ENCODE measurements at regions not wholly inside any gene's neighbourhood (a gene's known extent, or its start where the extent isn't known, plus 50 kb on each side); places are given as distances from the start of the nearest gene placed in this dataset.

DNA sequence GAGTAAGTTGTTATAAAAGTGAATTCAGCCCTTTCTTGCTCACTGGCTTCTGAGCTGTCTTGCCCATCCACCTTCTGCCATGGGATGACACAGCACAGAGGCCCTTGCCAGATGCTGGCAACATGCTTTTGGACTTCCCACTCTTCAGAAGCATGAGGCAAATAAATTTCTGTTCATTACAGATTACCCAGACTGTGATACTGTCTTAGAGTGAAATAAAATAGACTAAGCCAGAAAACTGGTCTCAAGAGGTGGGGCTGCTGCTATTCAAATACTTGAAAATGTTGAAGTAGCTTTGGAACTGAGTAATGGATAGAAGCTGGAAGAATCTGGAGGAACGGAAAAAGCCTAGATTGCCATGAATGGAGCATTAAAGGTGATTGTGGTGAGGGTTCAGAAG lies 170.4 kb downstream of the ZMAT3 start:
- H3K4me1 ChIP-seq (ENCODE audit: low read depth, poor library complexity, severe bottlenecking) = no peaks in the 10 kb centered on the region
- no peaks in the 10 kb centered on the region for H3K79me2 ChIP-seq (ENCODE audit: insufficient read depth, low read depth)
- H3K4me3 ChIP-seq (IDR thresholded peaks at IDR 0.05; ENCODE audit: insufficient read depth, low read depth, low read length) = no peak overlapping the region
- no peaks in the 10 kb centered on the region for H4K20me1 ChIP-seq (ENCODE audit: insufficient read depth)
- no peak overlapping the region for H3K27ac ChIP-seq
- no peak overlapping the region for H2AFZ ChIP-seq (ENCODE audit: low read depth)
- no peaks in the 10 kb centered on the region for H3K27me3 ChIP-seq (ENCODE audit: insufficient read depth, low read depth)
- no peak overlapping the region for H3K4me2 ChIP-seq
- TF ChIP-seq, protein P1, sequence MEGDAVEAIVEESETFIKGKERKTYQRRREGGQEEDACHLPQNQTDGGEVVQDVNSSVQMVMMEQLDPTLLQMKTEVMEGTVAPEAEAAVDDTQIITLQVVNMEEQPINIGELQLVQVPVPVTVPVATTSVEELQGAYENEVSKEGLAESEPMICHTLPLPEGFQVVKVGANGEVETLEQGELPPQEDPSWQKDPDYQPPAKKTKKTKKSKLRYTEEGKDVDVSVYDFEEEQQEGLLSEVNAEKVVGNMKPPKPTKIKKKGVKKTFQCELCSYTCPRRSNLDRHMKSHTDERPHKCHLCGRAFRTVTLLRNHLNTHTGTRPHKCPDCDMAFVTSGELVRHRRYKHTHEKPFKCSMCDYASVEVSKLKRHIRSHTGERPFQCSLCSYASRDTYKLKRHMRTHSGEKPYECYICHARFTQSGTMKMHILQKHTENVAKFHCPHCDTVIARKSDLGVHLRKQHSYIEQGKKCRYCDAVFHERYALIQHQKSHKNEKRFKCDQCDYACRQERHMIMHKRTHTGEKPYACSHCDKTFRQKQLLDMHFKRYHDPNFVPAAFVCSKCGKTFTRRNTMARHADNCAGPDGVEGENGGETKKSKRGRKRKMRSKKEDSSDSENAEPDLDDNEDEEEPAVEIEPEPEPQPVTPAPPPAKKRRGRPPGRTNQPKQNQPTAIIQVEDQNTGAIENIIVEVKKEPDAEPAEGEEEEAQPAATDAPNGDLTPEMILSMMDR (conservative IDR thresholded peaks at IDR 0.05; ENCODE audit: low read depth, low read length) = no peak
- H3K9ac ChIP-seq = no peak overlapping the region
- no peaks in the 10 kb centered on the region for H3K36me3 ChIP-seq (ENCODE audit: insufficient read depth)

DNA sequence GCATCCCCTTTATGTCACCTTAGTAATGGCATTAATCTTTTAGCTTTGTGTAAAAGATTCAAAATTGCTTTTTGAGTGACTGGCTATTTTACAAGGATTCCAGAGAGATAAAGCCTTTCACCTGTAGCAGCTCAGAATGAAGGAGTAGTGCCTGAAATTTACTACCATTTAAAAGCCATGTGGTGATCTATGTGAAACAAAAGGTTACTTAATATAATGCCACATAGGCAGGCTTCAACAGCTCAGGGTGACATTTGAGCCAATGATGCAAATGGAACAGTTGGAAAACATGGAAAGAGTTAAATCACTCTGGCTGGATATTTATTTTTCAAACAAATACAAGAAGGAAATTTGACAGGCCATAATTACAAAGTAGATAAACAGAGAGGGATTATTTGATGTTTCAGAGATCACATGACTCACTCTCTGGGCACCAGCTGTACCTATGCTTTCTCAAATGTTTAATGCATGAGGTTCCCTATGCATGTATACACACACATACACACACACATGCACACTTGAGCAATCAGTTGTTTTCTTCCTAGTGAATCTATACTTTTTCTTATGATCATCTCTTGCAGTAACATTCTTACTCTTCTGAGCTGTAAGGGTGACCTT lies 171.5 kb downstream of the ZMAT3 start:
- H3K79me2 ChIP-seq (ENCODE audit: insufficient read depth, low read depth) = no peaks in the 10 kb centered on the region
- no peak overlapping the region for H2AFZ ChIP-seq (ENCODE audit: low read depth)
- H3K27me3 ChIP-seq (ENCODE audit: insufficient read depth, low read depth) = no peaks in the 10 kb centered on the region
- no peak overlapping the region for H3K27ac ChIP-seq
- H3K4me2 ChIP-seq = no peak overlapping the region
- H3K4me3 ChIP-seq (IDR thresholded peaks at IDR 0.05; ENCODE audit: insufficient read depth, low read depth, low read length) = no peak overlapping the region
- H4K20me1 ChIP-seq (ENCODE audit: insufficient read depth) = no peaks in the 10 kb centered on the region
- H3K9ac ChIP-seq = no peak overlapping the region
- H3K4me1 ChIP-seq (ENCODE audit: low read depth, poor library complexity, severe bottlenecking) = no peaks in the 10 kb centered on the region
- no peaks in the 10 kb centered on the region for H3K36me3 ChIP-seq (ENCODE audit: insufficient read depth)
- TF ChIP-seq, protein P1 (conservative IDR thresholded peaks at IDR 0.05; ENCODE audit: low read depth, low read length) = no peak

DNA sequence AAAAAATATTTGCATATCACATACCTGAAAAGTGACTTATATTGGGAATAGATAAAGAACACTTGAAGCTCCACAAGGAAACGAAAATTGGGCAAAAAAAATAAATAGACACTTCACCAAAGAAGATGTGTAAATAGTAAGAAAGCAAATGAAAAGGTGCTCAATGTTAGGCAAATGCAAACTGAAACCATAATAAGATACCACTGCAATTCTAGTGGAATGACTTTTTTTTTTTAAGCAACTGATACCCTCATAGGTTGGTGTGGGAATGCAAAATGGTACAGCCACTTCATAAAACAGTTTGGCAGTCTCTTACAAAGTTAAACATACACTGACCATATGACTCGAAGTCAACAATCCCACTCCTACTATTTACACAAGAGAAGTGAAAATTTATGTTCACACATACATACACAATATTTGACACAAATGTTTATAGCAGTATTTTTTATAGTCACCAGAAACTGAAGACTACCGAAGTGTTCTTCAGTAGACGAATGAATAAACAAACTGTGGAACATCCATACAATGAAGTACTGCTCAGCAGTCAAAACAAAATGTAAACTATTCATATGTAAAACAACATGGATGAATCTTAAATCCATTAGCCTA lies 176.3 kb downstream of the ZMAT3 start:
- H4K20me1 ChIP-seq (ENCODE audit: insufficient read depth) = no peaks in the 10 kb centered on the region
- H3K4me3 ChIP-seq (IDR thresholded peaks at IDR 0.05; ENCODE audit: insufficient read depth, low read depth, low read length) = no peak overlapping the region
- H3K27ac ChIP-seq = no peak overlapping the region
- no peaks in the 10 kb centered on the region for H3K79me2 ChIP-seq (ENCODE audit: insufficient read depth, low read depth)
- H3K36me3 ChIP-seq (ENCODE audit: insufficient read depth) = no peaks in the 10 kb centered on the region
- no peak overlapping the region for H2AFZ ChIP-seq (ENCODE audit: low read depth)
- TF ChIP-seq, protein P1 (conservative IDR thresholded peaks at IDR 0.05; ENCODE audit: low read depth, low read length) = no peak
- no peaks in the 10 kb centered on the region for H3K4me1 ChIP-seq (ENCODE audit: low read depth, poor library complexity, severe bottlenecking)
- H3K9ac ChIP-seq = no peak overlapping the region
- H3K4me2 ChIP-seq = no peak overlapping the region
- H3K27me3 ChIP-seq (ENCODE audit: insufficient read depth, low read depth) = no peaks in the 10 kb centered on the region

Data from KMS-11 (cell line).